OCI-LY1 (cell line): ENCODE measurements at regions not wholly inside any gene's neighbourhood (a gene's known extent, or its start where the extent isn't known, plus 50 kb on each side); places are given as distances from the start of the nearest gene placed in this dataset.

ENCODE experiments used
- CTCF ChIP-seq: fragments of 200-600 bp; sonication (generic), shearing (Covaris generic); IDR thresholded peaks from 2 replicates; pipeline ENCODE4 v1.5.1; 2017; ENCODE audit warnings: mild to moderate bottlenecking, antibody characterized with exemption, low read length, moderate library complexity, mixed read lengths
- EZH2 ChIP-seq: fragments of 200-600 bp; sonication (generic), shearing (Covaris generic); IDR thresholded peaks from 2 replicates; pipeline ENCODE4 v1.8.0; 2017; ENCODE audit warnings: borderline replicate concordance, mixed run types, mild to moderate bottlenecking, antibody characterized with exemption, low read length, moderate library complexity, mixed read lengths

- TF ChIP-seq CTCF (no peak), EZH2 (no peak)
Measured at GRCh38 chr7:156324201-156324600, 316.4 kb upstream of the RNF32 start.
